ENCODE measurements at regions not wholly inside any gene's neighbourhood (a gene's known extent, or its start where the extent isn't known, plus 50 kb on each side); places are given as distances from the start of the nearest gene placed in this dataset.

GRCh38 chr1:99361406-99361805 lies 97.1 kb downstream of the PLPPR4 start:
- no peaks in the 10 kb centered on the region for H3K27me3 ChIP-seq (ENCODE audit: control insufficient read depth in 1 of 2, insufficient read depth in 2 of 2, low read length in 2 of 2)
- Mint-ChIP-seq H3K9me3 (no peaks in the 10 kb centered on the region), H3K27me3 (no peaks in the 10 kb centered on the region), H3K4me1 (ENCODE audit: low read depth) (no peaks in the 10 kb centered on the region), H3K4me3 (no peak overlapping the region), H3K36me3 (ENCODE audit: low read depth) (no peaks in the 10 kb centered on the region), H3K27ac (no peak overlapping the region)
- ATAC-seq (ENCODE audit: poor library complexity) (no peak), DNase-seq (no peak)
- H3K9me3 ChIP-seq (ENCODE audit: control insufficient read depth in 1 of 2, insufficient read depth in 1 of 2, low read length in 2 of 2): no peaks in the 10 kb centered on the region
- no peaks in the 10 kb centered on the region for H3K36me3 ChIP-seq (ENCODE audit: insufficient read depth, low read length)
- POLR2A ChIA-PET: no interaction called here
- H3K4me1 ChIP-seq (ENCODE audit: insufficient read depth, low read length): no peaks in the 10 kb centered on the region
- no peak overlapping the region for H3K4me3 ChIP-seq (ENCODE audit: low read length)
- H3K27ac ChIP-seq (ENCODE audit: low read depth in 1 of 2, low read length in 2 of 2): no peak overlapping the region
- CTCF ChIA-PET: no interaction called here
- intact Hi-C loops (cut with DNase I, micrococcal nuclease): no loop called here
- TF ChIP-seq CTCF (IDR thresholded peaks at IDR 0.05): no peak

GRCh38 chr1:99363531-99363930 lies 99.2 kb downstream of the PLPPR4 start:
- ATAC-seq (ENCODE audit: poor library complexity): no peak
- DNase-seq: no peak
- Mint-ChIP-seq H3K4me3 (no peak overlapping the region), H3K27me3 (no peaks in the 10 kb centered on the region), H3K27ac (no peak overlapping the region), H3K36me3 (ENCODE audit: low read depth) (no peaks in the 10 kb centered on the region), H3K9me3 (no peaks in the 10 kb centered on the region), H3K4me1 (ENCODE audit: low read depth) (no peaks in the 10 kb centered on the region)
- no peaks in the 10 kb centered on the region for H3K4me1 ChIP-seq (ENCODE audit: insufficient read depth, low read length)
- intact Hi-C loops (cut with DNase I, micrococcal nuclease): no loop called here
- no peaks in the 10 kb centered on the region for H3K9me3 ChIP-seq (ENCODE audit: control insufficient read depth in 1 of 2, insufficient read depth in 1 of 2, low read length in 2 of 2)
- TF ChIP-seq CTCF (IDR thresholded peaks at IDR 0.05): no peak
- POLR2A ChIA-PET: no interaction called here
- CTCF ChIA-PET: no interaction called here
- no peak overlapping the region for H3K4me3 ChIP-seq (ENCODE audit: low read length)
- H3K27ac ChIP-seq (ENCODE audit: low read depth in 1 of 2, low read length in 2 of 2): no peak overlapping the region
- no peaks in the 10 kb centered on the region for H3K36me3 ChIP-seq (ENCODE audit: insufficient read depth, low read length)
- H3K27me3 ChIP-seq (ENCODE audit: control insufficient read depth in 1 of 2, insufficient read depth in 2 of 2, low read length in 2 of 2): no peaks in the 10 kb centered on the region

- no peak overlapping the region for H3K4me3 ChIP-seq (ENCODE audit: low read length)
- no peaks in the 10 kb centered on the region for H3K27me3 ChIP-seq (ENCODE audit: control insufficient read depth in 1 of 2, insufficient read depth in 2 of 2, low read length in 2 of 2)
- ChIA-PET POLR2A (no interaction called here), CTCF (no interaction called here)
- DNase-seq: no peak
- Mint-ChIP-seq H3K4me1 (ENCODE audit: low read depth) (no peaks in the 10 kb centered on the region), H3K36me3 (ENCODE audit: low read depth) (no peaks in the 10 kb centered on the region), H3K27me3 (no peaks in the 10 kb centered on the region), H3K4me3 (no peak overlapping the region), H3K9me3 (no peaks in the 10 kb centered on the region), H3K27ac (no peak overlapping the region)
- no peak overlapping the region for H3K27ac ChIP-seq (ENCODE audit: low read depth in 1 of 2, low read length in 2 of 2)
- no peaks in the 10 kb centered on the region for H3K36me3 ChIP-seq (ENCODE audit: insufficient read depth, low read length)
- ATAC-seq (ENCODE audit: poor library complexity): no peak
- H3K9me3 ChIP-seq (ENCODE audit: control insufficient read depth in 1 of 2, insufficient read depth in 1 of 2, low read length in 2 of 2): no peaks in the 10 kb centered on the region
- TF ChIP-seq CTCF (IDR thresholded peaks at IDR 0.05): no peak
- intact Hi-C loops (cut with DNase I, micrococcal nuclease): loop anchor here in 1 of 2 experiments (1.0 kb wide), 1 partner anchor 22 kb away; no protein-coding TSS in a partner anchor
- no peaks in the 10 kb centered on the region for H3K4me1 ChIP-seq (ENCODE audit: insufficient read depth, low read length)
These were observed 100.8 kb downstream of the PLPPR4 start for GRCh38 chr1:99365141-99365540.

Data from CD4-positive, alpha-beta T cell (primary cell).